ENCODE measurements at regions not wholly inside any gene's neighbourhood (a gene's known extent, or its start where the extent isn't known, plus 50 kb on each side); places are given as distances from the start of the nearest gene placed in this dataset.
"Not testable (repeated sequence)": the region's sequence is repeated elsewhere in the genome, so short reads cannot be mapped to it uniquely, and the experiment has no call there.

- DNase-seq (ENCODE audit: low read depth): no peak
Measured at GRCh38 chr1:166307261-166308188, 140.7 kb upstream of the FAM78B start.

DNA sequence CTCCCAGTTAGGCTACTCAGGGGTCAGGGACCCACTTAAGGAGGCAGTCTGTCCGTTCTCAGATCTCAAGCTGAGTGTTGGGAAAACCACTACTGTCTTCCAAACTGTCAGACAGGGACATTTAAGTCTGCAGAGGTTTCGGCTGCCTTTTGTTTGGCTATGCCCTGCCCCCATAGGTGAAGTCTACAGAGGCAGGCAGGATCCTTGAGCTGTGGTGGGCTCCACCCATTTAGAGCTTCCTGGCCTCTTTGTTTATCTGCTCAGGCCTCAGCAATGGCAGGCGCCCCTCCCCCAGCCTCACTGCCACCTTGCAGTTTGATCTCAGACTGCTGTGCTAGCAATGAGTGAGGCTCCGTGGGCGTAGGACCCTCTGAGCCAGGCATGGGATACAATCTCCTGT is 149.5 kb upstream of the FAM78B start:
- not testable (repeated sequence) for DNase-seq (ENCODE audit: low read depth)

DNA sequence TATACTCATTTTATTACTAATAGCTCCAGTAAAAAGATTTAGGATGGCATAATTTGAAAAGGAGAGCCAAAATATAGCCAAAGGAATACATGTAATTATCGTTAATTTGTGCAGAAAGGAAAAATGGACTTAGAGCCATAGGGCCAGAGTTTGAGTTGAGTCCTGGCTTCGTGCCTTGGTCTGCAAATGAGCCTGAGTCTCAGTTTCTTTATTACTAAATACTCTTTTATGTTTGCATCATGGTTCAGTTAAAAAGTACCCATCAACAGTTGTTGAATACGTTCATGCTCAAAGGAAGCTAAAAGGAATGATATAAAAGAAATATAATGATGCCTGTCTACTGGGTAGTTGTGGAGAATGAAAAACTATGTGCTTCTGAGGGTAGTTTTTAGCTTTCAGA is 155.7 kb upstream of the FAM78B start:
- DNase-seq (ENCODE audit: low read depth): no peak

GRCh38 chr1:166327886-166328285 is 161.1 kb upstream of the FAM78B start:
- DNase-seq (ENCODE audit: low read depth): no peak

- no peak for DNase-seq (ENCODE audit: low read depth)
Measured at GRCh38 chr1:166328956-166329355, 162.2 kb upstream of the FAM78B start.

- DNase-seq (ENCODE audit: low read depth): no peak
Measured at GRCh38 chr1:166330096-166330495, 163.3 kb upstream of the FAM78B start.

GRCh38 chr1:166338105-166338504 is 171.3 kb upstream of the FAM78B start:
- no peak for DNase-seq (ENCODE audit: low read depth)

DNA sequence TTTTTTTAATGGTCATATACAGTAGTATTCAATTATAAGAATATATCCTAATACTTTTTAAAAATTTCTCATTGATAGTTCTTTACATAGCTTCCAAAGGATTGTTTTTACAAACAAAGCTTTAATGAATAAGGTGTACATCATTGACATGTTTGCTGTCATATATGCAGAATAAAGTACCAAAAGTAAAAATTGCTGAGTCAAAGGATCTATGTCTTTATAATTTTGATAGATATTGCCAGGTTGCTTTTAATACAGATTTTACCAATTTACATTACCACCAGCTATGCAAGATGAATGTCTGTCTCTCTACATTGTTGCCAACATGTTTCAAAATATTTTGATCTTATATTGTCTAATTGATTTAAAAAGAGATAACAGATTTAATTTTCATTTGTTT is 173.9 kb upstream of the FAM78B start:
- DNase-seq (ENCODE audit: low read depth): no peak

- no peak for DNase-seq (ENCODE audit: low read depth)
Measured at GRCh38 chr1:166343276-166343675, 176.5 kb upstream of the FAM78B start.

GRCh38 chr1:166350490-166350889 is 183.7 kb upstream of the FAM78B start:
- no peak for DNase-seq (ENCODE audit: low read depth)

DNA sequence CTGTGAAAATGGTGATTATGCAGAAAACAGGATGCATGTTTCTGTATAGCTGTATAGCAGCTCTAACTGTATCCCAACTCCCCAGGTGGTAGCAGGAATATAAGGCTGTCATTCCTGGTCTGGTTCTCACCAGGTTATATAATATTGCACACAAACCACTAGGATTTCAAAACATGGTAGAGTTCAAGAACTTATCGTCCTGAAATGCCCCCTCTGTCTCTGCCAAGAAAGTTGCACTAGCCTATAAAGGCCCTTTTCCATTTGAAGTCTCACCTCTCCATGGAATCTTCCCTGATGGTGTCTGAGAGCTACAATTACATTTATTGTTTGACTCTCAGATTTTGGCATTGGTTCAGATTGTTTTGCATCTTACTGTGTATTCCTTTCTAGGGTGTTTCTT is 184.9 kb upstream of the FAM78B start:
- no peak for DNase-seq (ENCODE audit: low read depth)

DNA sequence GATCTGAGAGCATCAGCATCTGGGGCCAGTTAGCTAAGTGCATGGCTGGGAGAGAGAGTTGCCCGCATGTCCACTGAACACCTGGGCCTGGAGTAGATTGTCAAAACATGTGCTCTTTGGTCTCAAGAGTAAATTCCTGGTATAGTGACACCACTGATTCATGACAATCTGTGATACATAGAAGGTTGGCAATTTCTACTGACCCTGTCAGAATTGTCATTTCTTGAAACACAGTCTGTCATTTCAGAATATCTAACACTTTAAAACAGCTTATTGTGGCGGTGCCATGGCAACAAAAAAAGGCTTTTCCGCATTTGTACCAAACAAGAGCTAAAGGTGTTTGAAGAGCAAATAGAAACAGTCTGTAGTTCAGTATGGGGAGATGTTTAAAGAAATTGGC is 186.4 kb upstream of the FAM78B start:
- no peak for DNase-seq (ENCODE audit: low read depth)

- DNase-seq (ENCODE audit: low read depth): no peak
Measured at GRCh38 chr1:166354406-166354805, 187.6 kb upstream of the FAM78B start.

DNA sequence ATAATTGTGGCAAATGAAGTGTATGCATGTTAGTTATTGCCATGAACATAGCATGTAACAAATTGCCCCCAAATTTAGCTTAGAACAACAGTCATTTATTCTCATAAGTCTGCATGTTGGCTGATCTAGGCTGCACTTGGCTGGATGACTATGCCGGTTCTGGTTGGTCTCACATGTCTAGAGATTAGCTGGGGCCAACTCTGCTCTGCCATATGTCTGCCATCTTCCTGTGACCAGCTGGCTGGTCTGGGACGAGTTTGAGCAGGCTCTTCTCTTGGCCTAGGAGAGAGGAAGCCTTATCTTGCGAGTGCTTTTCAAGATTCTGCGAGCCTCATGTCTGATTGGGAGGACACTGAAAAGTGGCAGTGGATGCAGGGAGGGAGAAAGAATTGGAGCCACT is 198.3 kb upstream of the FAM78B start:
- no peak for DNase-seq (ENCODE audit: low read depth)

GRCh38 chr1:166368030-166368429 is 201.2 kb upstream of the FAM78B start:
- DNase-seq (ENCODE audit: low read depth): no peak

DNA sequence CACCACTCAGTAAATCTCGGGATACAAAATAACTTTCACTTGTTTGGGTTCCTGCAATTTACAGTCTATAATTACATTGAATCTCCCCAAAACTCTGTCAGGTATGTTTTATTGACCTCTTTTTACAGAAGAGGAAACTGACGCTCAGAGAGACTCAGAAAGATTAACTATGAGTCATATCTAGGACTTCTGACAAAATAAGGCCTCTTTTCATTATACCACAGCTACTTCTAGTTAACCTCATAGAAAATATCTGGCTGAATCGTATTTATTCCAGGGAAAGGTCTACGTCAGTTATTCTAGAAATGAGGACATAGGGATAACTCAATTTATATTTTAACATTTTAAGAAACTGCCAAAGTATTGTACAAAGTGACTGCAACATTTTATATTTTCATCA is 211.1 kb upstream of the FAM78B start:
- DNase-seq (ENCODE audit: low read depth): no peak

DNA sequence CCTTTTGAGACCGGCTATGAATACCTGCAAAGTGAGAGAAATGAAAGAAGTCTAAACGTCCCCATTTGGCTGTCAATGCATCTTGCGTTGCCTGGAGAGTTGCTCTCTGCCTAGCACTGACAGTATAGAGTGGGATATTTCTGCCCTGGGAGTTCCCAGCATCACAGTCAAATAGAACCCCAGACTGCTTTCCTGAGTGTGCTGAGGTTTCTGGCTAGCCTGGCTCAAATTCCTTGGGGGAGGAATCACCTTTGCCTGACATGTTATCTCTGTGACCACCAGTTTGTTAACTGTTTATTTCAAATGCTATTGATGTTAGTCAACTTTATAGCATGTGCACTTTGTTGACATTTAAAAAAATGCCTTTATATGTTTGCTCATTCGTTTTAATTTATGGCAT is 212.0 kb upstream of the FAM78B start:
- DNase-seq (ENCODE audit: low read depth): no peak

DNA sequence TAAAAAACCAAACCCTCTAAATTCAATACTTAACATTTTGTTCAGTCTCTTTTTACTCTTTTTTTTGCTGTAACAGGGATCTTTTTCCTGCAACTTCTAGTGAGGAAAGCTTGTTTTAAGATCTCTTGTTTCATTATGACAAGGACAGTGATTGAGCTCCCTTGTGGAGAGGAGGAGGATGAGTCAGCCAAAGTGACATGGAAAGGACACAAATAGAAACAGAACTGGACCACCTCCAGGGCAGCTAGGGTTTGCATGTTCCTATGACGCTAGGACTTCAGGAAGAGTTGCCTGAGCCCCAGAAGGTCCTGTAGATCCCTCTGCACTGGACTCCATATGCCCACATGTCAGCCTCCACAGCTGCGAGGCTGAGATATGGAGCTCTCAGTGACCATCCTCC is 212.6 kb upstream of the FAM78B start:
- DNase-seq (ENCODE audit: low read depth): no peak

- DNase-seq (ENCODE audit: low read depth): no peak
Measured at GRCh38 chr1:166383137-166383536, 216.3 kb upstream of the FAM78B start.

GRCh38 chr1:166383635-166384346 is 217.0 kb upstream of the FAM78B start:
- DNase-seq (ENCODE audit: low read depth): no peak

GRCh38 chr1:166384948-166385347 is 218.1 kb upstream of the FAM78B start:
- DNase-seq (ENCODE audit: low read depth): no peak

GRCh38 chr1:166390366-166391033 is 223.7 kb upstream of the FAM78B start:
- no peak for DNase-seq (ENCODE audit: low read depth)
